Ureter (tissue), 1 donor: ENCODE measurements at regions not wholly inside any gene's neighbourhood (a gene's known extent, or its start where the extent isn't known, plus 50 kb on each side); places are given as distances from the start of the nearest gene placed in this dataset.
"Not testable (repeated sequence)": the region's sequence is repeated elsewhere in the genome, so short reads cannot be mapped to it uniquely, and the experiment has no call there.

ENCODE experiments used
- DNase-seq: peaks from one replicate; pipeline ENCODE4 v3.0.0-alpha.2; 2020; ENCODE audit warnings: low spot score
- donor health status: DM: yes; HTN: yes; CAD: no.

DNA sequence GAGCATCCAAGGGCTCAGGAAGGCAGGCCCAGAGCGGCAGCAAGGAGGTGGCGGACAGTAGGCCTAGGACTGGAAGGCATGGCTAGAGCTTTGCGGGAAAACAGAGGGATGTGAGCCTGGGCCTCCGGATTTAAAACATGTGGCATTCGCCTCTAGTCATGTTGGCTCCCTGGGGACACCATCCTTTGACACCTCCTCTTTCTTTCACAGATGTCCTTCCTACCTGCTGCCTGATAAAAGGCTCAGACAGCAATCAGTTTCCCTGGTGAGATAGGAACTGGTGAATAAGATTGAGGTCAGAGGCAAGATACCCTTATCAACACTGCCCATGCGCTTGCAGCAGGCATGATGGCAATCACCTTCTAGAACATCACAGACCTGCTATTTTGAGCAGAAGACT, 277.6 kb downstream of the SIPA1L2 start:
- no peak for DNase-seq

DNA sequence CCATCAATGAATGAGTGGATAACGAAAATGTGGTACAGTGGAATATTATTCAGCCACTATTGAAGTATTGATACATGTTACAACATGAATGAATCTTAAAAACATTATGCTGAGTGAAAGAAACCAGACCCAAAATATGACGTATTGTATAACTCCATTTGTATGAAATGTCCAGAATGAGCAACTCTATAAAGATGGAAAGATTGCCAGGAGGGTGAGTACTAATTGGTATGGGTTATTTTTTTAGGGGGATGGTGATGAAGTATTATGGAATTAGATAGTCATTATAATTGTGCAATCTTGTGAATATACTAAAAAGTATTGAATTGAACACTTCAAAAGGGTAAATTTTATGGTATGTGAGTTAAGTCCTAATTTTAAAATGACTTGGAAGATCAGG, 278.6 kb downstream of the SIPA1L2 start:
- DNase-seq, result no peak

- no peak for DNase-seq
Measured at GRCh38 chr1:232346844-232347243, 283.1 kb downstream of the SIPA1L2 start.

GRCh38 chr1:232344791-232345399, 285.0 kb downstream of the SIPA1L2 start:
- no peak for DNase-seq

GRCh38 chr1:232344186-232344585, 285.7 kb downstream of the SIPA1L2 start:
- not testable (repeated sequence) for DNase-seq

- no peak for DNase-seq
Measured at GRCh38 chr1:232340446-232340845, 289.5 kb downstream of the SIPA1L2 start.

- DNase-seq, result no peak
Measured at GRCh38 chr1:232339073-232339472, 290.9 kb downstream of the SIPA1L2 start.

DNA sequence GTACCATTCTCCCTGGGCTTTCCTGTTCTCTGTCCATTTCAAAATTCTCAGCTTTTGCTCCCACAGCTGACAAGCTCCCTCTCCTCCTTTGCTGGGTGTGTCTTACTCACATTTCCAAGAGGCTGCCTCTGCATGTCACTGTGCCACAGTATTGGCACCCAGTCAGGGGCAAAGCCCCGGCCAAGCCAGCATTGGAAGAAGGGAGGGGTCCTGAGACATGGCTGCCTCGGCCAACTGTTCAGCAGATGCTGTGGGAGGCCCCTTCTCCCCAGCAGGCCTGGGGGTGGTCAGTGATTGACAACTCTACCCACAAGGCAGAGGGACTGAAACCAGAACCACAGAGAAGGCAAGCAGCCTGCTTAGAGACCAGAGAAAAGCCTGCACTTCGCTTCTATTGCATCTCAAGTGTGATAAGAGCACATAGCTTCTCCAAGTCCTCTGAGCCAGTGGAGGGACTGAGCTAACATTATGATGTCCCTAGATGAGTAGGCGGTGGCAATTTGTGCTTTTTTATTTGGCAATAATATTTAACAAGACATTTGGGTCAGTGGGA, 294.1 kb downstream of the SIPA1L2 start:
- no peak for DNase-seq

DNA sequence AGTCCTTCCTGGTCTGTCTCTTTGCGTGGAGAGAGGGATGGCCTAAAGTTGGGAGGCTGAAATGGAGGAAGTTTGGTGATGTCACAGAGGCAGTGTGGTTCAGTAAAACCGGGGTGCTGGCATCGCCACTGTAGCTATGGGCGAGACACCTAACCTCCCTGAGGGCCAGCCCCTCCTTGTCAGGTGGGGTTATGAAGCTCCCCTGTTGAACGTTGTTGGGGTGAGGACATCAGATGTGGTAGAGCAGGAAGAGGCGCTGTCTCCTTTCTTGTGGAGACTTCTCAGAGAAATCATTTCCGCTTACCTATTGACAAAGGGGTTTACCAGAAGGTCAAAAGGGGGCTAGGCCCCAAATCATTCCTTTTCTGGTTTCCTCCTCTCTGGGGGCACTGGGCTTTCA, 294.7 kb downstream of the SIPA1L2 start:
- DNase-seq, result no peak

DNA sequence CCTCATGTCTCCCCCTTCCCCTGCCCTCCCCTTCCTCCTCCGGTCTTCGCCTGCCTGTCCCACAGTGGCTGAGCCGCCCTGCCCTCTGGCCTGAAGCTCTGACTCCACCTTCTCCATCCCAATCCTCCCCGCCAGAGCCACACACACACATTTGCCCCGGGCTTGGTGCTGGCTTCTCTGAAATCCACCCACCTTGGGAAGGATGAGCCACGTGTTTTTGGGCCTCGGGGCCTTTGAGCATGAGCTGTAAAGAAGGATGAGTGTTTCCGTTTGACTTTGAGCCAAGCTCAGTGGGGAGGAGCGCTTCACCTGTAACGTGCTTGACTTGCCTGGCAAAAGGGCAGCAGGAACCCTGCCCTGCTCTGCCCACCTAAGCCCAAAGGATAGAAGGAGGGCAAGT, 295.1 kb downstream of the SIPA1L2 start:
- no peak for DNase-seq

DNA sequence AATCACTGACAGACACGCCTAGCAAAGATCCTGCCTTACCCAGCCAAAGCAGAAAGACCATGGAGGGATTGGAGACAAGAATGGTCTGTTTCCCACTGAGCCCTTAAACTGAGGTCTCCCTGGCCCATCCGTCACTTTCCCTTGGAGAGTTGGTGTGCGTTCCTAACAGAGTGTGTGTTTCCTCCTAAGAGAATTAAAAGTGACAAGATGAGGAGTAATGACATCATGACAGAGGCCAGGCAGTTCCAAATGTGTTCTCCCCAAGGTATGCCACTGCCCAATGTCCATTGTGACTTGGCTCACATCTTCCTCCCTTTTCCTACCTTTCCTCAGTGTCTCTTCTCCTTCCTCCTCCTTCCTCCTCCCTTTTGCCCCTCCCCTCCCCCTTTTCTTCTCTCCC, 295.7 kb downstream of the SIPA1L2 start:
- DNase-seq, result no peak

- DNase-seq, result no peak
Measured at GRCh38 chr1:232333419-232333767, 296.5 kb downstream of the SIPA1L2 start.

DNA sequence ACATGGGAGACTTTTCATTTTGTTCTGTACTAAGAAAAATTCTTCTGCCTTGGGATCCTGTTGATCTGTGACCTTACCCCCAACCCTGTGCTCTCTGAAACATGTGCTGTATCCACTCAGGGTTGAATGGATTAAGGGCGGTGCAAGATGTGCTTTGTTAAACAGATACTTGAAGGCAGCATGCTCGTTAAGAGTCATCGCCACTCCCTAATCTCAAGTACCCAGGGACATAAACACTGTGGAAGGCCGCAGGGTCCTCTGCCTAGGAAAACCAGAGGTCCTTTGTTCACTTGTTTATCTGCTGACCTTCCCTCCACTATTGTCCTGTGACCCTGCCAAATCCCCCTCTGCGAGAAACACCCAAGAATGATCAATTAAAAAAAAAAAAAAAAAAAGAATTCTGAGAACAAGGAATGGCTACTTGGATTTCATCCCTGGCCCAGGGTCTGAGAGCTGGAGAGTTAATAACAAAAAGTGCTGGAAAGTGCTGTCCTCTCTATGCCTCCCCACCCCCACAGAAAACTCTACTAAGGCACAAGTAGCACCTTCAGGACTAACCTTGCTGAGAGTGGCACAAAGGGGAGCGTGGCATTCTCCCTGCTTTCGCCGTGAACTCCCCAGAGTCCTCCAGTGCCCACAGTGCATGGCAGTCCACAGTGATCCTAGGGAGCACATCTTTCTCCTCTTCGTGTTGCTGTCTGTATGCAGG, 297.1 kb downstream of the SIPA1L2 start:
- DNase-seq, result not testable (repeated sequence)

DNA sequence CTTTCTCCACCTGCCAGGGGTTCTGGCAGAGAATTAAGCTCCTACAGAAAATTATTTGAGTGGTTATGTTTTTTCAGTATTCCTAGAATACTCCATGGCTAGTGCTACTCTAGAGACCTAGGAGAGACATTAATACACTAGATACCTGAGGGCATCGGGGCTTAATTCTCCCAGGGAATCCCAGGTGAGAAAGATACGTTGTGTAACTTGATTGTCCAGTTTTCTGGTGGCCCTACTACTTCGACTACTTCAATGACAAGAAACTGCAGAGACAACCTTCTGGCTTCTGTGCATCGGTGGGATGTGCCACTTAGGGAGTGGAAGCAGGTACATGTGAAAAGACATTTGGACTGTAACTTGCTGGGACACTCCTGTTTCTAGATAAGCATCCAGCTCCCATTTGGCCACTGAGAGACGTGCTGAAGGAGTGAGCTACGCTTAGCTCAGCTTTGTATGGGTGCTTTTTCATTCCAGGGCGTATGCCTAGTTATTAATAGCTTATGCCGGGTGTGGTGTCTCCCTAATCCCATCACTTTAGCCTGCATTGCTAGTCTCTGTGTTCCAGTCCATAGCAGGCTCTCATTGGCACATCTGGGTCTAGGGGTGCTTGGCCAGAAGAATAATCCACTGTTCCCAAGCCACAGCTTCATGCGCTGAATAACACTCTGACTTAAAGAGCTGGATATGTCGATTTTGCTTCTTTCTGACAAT, 300.7 kb downstream of the SIPA1L2 start:
- no peak for DNase-seq

GRCh38 chr1:232328486-232329102, 301.3 kb downstream of the SIPA1L2 start:
- no peak for DNase-seq

GRCh38 chr1:232327899-232328298, 302.0 kb downstream of the SIPA1L2 start:
- DNase-seq, result no peak

GRCh38 chr1:232327269-232327668, 302.7 kb downstream of the SIPA1L2 start:
- DNase-seq, result no peak

DNA sequence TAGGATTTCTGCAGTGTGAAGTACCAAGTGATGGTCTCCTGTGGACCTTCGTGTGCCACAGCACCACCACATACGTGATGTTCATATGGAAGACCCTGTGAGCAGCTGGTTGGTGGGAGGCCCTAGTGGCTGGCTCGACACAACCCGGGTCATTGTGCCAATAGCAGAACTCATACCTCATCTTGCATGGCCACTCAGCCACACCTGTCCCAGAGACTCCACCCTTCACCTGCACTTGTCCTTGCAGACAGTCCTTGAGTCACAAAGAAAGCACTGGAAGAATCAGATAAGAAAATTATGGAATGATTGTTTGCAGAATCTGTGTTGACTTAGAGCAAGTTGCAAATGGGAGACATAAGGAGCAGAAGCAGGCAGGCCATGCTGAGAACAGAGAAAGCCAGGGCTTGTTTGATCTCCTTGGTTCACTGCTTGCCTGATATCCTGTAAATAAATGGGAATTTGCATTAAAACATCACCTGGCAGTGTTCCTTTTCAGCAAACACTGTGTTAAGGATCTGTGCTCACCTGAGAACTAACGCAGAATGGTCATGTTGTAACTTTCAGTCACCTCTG, 307.7 kb downstream of the SIPA1L2 start:
- no peak for DNase-seq

DNA sequence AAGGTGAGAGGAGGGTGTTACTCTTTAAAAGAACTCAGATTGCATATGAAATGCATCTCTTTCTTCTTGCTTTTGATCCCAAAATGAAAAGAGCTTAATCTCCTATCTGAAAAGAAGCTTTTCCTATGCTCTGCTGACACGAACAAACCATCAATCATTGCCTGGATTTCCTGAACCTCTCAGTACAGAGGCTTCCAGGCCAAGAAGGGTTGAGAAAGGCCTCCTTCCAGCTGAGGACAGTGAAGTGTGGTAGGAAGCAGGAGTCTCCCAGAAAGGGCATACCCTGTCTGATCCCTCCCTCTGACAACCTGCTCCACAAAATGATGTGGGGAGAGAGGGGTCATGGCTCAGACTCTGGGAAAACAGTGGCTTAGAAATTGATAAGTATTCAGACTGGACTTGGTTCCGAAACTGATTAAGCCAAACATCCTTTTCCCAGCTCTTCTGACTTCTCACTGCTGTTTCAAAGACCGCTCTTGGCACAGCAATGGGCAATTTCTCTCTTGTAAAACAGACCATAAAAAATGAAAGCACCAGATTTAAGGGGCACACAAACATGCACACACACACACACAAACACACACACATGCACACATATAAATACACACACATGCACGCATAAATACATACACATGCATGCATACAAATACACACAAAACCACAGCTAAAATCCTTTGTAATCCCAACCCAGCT, 310.3 kb downstream of the SIPA1L2 start:
- DNase-seq, result no peak

- DNase-seq, result peak; percentile 64
Measured at GRCh38 chr1:232319072-232319471, 310.9 kb downstream of the SIPA1L2 start.

DNA sequence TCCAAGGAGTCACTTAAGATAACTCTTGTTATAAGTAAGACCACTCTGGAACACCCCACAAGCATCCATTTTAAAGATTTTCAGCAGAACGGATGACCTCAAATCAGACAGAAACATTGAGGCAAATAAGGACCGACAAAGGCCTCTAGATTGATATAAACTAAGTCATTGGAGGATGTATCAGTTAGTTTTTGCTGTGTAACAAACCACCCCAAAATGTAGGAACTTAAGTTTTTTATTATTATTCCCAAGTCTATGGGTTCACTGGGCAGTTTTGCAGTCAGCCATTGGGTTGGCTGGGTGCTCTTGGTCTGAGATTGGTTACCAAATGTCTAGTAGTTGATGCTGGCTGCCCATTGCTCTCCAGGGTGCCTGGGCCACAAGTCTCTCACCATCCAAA, 311.8 kb downstream of the SIPA1L2 start:
- no peak for DNase-seq
